ENCODE measurements at regions not wholly inside any gene's neighbourhood (a gene's known extent, or its start where the extent isn't known, plus 50 kb on each side); places are given as distances from the start of the nearest gene placed in this dataset.

DNA sequence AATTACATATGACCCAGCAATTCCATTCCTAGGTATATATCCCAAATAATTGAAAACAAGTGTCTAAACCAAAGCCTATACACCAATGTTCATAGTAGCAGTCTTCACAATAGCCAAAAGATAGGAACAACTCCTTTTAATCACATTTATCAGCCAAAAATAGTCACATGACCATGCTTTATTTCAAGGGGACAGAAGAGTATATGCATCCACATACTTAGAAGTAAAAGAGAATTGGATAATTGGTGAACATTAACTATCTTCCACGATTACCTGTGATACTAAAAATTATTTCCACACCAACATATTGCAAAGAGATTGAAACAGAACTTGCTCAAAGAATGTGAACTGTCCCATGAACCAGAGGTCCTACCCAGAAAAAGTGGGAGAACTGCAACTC, 51.8 kb upstream of the FOXE1 start:
- H3K27me3 ChIP-seq (ENCODE audit: control insufficient read depth, insufficient read depth, low read length) = no peaks in the 10 kb centered on the region
- no peak overlapping the region for H3K4me3 ChIP-seq (ENCODE audit: low read depth, low read length)
- DNase-seq (ENCODE audit: low read depth) = no peak
- H3K36me3 ChIP-seq (ENCODE audit: control insufficient read depth, insufficient read depth, low read length) = no peaks in the 10 kb centered on the region
- TF ChIP-seq CTCF (IDR thresholded peaks at IDR 0.05; ENCODE audit: insufficient read depth, low read length, poor library complexity, severe bottlenecking) = no peak

DNA sequence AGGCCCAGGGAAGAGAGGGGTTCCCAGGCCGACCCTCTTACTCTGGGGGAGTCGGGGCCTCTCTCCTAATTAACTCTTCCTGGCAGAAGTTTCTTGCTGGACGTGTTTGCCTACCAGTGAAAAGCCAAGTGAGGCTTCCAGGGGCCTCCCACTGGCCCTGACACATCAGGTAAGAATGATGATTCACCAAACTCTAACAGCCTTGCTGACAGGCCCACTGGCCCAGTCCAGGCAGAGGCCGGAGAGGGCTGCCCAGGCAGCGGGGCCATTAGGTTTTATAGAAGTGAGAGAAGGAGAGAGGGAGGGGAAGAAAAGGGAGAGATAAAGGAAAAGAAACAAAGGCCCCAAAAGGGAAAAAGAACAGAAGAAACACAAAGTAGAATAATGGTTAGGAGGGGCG, 50.8 kb upstream of the FOXE1 start:
- TF ChIP-seq CTCF (IDR thresholded peaks at IDR 0.05; ENCODE audit: insufficient read depth, low read length, poor library complexity, severe bottlenecking) = no peak
- DNase-seq (ENCODE audit: low read depth) = peak; percentile 87

DNA sequence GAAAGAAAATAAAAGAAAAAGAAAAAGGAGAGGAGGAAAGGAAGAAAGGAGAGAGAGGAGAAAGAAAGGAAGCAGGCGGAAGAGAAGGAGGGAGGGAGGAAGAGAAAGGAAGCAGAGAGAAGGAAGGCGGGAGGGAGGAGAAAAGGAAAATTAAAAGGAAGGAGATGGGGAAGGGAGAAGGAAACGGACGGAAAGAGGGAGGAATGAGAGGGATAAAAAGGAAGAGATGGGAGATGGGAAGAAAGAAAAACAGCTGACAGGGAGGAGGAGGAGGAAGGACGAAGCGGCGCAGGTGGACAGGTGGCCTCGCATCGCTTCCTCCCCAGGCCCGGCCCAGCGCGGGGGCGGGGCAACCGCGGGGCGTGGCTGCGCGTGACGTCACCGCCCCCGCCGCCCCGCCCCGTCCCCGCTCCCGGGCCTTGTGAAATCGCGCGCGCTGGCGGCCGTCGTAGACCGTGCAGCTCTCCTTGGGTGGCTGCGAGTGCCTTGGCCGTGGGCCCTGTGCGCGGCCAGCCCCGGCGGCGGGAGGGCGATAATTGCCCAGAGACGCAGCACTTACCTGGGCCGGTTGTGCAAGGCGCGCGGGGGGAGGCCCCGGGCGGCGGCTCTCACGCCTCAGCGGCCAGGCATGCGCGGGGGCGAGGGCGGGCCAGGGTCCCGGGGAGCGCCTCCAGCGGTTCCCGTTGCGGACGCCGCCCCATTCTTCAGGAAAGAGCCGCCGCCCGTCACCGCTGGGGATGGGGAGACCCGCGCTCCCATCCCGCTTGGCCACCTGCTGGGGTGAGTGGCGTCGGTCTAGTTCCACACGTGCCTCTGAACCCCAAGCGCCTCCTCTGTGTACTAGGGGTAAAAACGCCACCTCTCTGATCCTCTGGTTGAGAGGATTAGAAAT, 49.6 kb upstream of the FOXE1 start:
- peak; percentile 19 for DNase-seq (ENCODE audit: low read depth)
- Histone ChIP-seq H3K27me3 (ENCODE audit: control insufficient read depth, insufficient read depth, low read length) (no peaks in the 10 kb centered on the region), H3K36me3 (ENCODE audit: control insufficient read depth, insufficient read depth, low read length) (no peaks in the 10 kb centered on the region), H3K4me3 (ENCODE audit: low read depth, low read length) (peak overlapping the region; percentile 40)
- no peak for TF ChIP-seq CTCF (IDR thresholded peaks at IDR 0.05; ENCODE audit: insufficient read depth, low read length, poor library complexity, severe bottlenecking)

More for the DNA sequence above, 50.8 kb upstream of the FOXE1 start:
- H3K4me3 ChIP-seq (ENCODE audit: low read depth, low read length) = no peak overlapping the region
- H3K36me3 ChIP-seq (ENCODE audit: control insufficient read depth, insufficient read depth, low read length) = no peaks in the 10 kb centered on the region
- no peaks in the 10 kb centered on the region for H3K27me3 ChIP-seq (ENCODE audit: control insufficient read depth, insufficient read depth, low read length)

Data from kidney epithelial cell (primary cell).